Ovary (tissue), 7 donors: ENCODE measurements at regions not wholly inside any gene's neighbourhood (a gene's known extent, or its start where the extent isn't known, plus 50 kb on each side); places are given as distances from the start of the nearest gene placed in this dataset.
"Not testable (repeated sequence)": the region's sequence is repeated elsewhere in the genome, so short reads cannot be mapped to it uniquely, and the experiment has no call there.

Experiments
- DNase-seq, 5 donors: peaks; one replicate each; pipeline ENCODE4 v3.0.0-alpha.2; 2019 to 2020
- H3K27ac ChIP-seq, 2 donors: fragments of 200-600 bp; one replicate each; pipeline versions ENCODE4 v1.5.1 to v1.8.0; 2019 to 2022
- H3K27me3 ChIP-seq: fragments of 200-600 bp; one replicate; pipeline ENCODE4 v1.8.0; 2022
- H3K36me3 ChIP-seq: fragments of 200-600 bp; sonication (generic); one replicate; pipeline ENCODE4 v1.5.1; 2019
- H3K4me1 ChIP-seq: one replicate; pipeline ENCODE4 v1.8.1; 2013; ENCODE audit warnings: mild to moderate bottlenecking, moderate library complexity; ENCODE audit not compliant: insufficient read depth
- H3K4me3 ChIP-seq: fragments of 200-600 bp; sonication (generic); one replicate; pipeline ENCODE4 v1.5.1; 2017
- H3K9me3 ChIP-seq, 2 donors: fragments of 200-600 bp in 1 of 2; sonication (generic) in 1 of 2; one replicate each; pipeline versions ENCODE4 v1.5.1 to v1.8.1; 2013 to 2019; ENCODE audit warnings: mild to moderate bottlenecking in 1 of 2, moderate library complexity in 1 of 2
- EP300 ChIP-seq: sonication (generic); formaldehyde crosslinking; IDR thresholded peaks from one replicate; pipeline ENCODE4 v1.6.1; 2017; ENCODE audit warnings: antibody characterized with exemption
- POLR2A ChIP-seq: fragments of 450-650 bp; IDR thresholded peaks from one replicate; pipeline ENCODE4 v1.6.1; 2017; ENCODE audit warnings: antibody characterized with exemption, mild to moderate bottlenecking, moderate library complexity
- WGBS, 3 donors: extraction: QIAGEN DNeasy Blood & Tissue Kit in 1 of 3; methylation state at CpG; one replicate each; pipeline versions ENCODE4 v1.1.5 to v1.1.7; 2013 to 2017; 5-methylcytosine and 5-hydroxymethylcytosine counted together
- intact Hi-C, 4 donors: fragments of 100-400 bp; cut with DNase I; formaldehyde crosslinking; loops; one replicate each; pipeline versions ENCODE4 v1.11.0 to v1.15.1; 2022 to 2023
- TF ChIP-seq, protein P1 (sequence below), 3 donors: fragments of 450-650 bp in 2 of 3; fragments of 200-600 bp in 1 of 3; IDR thresholded peaks; one replicate each; pipeline versions ENCODE4 v1.5.1 to v1.8.0; 2016 to 2022; ENCODE audit warnings: antibody characterized with exemption in 3 of 3, mild to moderate bottlenecking in 1 of 3
- donor health status: DM: no; HTN: no; CAD: no; lungs with moderate emphysema.
- donor health status: DM: no; HTN: no; CAD: no.
- donor health status: Bipolar disorder and iron deficiency.
- donor health status: DM: no; HTN: no; CAD: no.
- donor health status: DM: yes; HTN: yes; CAD: no.

- Histone ChIP-seq H3K36me3 (no peaks in the 10 kb centered on the region), H3K9me3 (no peaks in the 10 kb centered on the region), H3K4me3 (no peak overlapping the region), H3K27ac (no peak overlapping the region), H3K27me3 (no peaks in the 10 kb centered on the region), H3K4me1 (no peaks in the 10 kb centered on the region)
- TF ChIP-seq POLR2A (no peak), EP300 (no peak)
- TF ChIP-seq, protein P1, sequence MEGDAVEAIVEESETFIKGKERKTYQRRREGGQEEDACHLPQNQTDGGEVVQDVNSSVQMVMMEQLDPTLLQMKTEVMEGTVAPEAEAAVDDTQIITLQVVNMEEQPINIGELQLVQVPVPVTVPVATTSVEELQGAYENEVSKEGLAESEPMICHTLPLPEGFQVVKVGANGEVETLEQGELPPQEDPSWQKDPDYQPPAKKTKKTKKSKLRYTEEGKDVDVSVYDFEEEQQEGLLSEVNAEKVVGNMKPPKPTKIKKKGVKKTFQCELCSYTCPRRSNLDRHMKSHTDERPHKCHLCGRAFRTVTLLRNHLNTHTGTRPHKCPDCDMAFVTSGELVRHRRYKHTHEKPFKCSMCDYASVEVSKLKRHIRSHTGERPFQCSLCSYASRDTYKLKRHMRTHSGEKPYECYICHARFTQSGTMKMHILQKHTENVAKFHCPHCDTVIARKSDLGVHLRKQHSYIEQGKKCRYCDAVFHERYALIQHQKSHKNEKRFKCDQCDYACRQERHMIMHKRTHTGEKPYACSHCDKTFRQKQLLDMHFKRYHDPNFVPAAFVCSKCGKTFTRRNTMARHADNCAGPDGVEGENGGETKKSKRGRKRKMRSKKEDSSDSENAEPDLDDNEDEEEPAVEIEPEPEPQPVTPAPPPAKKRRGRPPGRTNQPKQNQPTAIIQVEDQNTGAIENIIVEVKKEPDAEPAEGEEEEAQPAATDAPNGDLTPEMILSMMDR (IDR thresholded peaks at IDR 0.05): no peak
- intact Hi-C loops: no loop called here
- no peak for DNase-seq
These were observed 601.4 kb upstream of the AADAT start for GRCh38 chr4:170691168-170691567.

GRCh38 chr4:170687751-170688150, 598.0 kb upstream of the AADAT start:
- no peak for TF ChIP-seq EP300
- TF ChIP-seq POLR2A: no peak
- WGBS, 3 donors: 88 to 93% (median 92%) methylated on average over 6 of the region's 6 CpGs
- H3K36me3 ChIP-seq: no peaks in the 10 kb centered on the region
- DNase-seq: no peak
- H3K9me3 ChIP-seq: no peaks in the 10 kb centered on the region
- intact Hi-C loops: no loop called here
- no peak overlapping the region for H3K4me3 ChIP-seq
- H3K27me3 ChIP-seq: no peaks in the 10 kb centered on the region
- no peak overlapping the region for H3K27ac ChIP-seq
- H3K4me1 ChIP-seq: no peaks in the 10 kb centered on the region

DNA sequence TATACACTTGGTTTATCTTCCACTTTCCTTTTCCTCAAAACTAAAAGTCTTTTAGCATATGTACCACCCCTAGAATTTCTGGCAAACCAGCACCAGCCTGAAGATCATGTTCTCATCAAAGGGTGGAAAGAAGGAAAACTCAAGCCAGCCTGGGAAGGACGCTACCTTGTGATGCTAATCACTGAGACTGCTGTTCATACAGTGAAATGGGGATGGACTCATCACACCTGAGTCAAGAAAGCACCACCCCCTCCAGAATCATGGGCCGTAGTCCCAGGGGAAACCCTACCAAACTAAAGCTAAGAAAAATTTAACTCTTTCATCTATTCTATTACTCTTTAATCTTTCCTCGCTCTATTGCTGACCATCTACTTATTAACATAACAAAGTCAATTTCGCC, 595.9 kb upstream of the AADAT start:
- intact Hi-C loops, DNase-seq, H3K4me1 ChIP-seq, H3K4me3 ChIP-seq, H3K36me3 ChIP-seq, H3K9me3 ChIP-seq, H3K27me3 ChIP-seq, H3K27ac ChIP-seq: not testable (repeated sequence)
- WGBS, 3 donors: 80 to 86% (median 84%) methylated on average over 4 of the region's 4 CpGs

GRCh38 chr4:170682558-170683294, 593.0 kb upstream of the AADAT start:
- H3K36me3 ChIP-seq: no peaks in the 10 kb centered on the region

DNA sequence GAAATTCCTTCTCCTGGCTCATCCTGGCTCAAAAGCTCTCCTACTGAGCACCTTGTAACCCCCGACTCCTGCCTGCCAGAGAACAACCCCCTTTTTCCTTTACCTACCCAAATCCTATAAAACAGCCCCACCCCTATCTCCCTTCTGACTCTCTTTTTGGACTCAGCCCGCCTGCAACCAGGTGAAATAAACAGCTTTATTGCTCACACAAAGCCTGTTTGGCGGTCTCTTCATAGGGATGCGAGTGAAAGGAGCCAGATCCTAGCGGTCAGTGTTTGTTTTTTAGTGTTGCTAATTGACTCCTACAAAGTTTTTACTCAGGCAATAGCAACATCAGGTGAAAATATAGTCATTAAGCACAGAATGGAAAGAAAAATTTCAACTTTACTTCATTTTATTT, 592.3 kb upstream of the AADAT start:
- H3K36me3 ChIP-seq, H3K9me3 ChIP-seq, H3K27ac ChIP-seq, H3K4me1 ChIP-seq, DNase-seq, H3K4me3 ChIP-seq, H3K27me3 ChIP-seq, intact Hi-C loops: not testable (repeated sequence)
- WGBS, 3 donors: 68 to 79% (median 78%) methylated on average over 5 of the region's 5 CpGs

More at GRCh38 chr4:170682558-170683294, 593.0 kb upstream of the AADAT start:
- WGBS, 3 donors: 62 to 71% (median 67%) methylated on average over 5 of the region's 5 CpGs
- Histone ChIP-seq H3K27me3 (no peaks in the 10 kb centered on the region), H3K27ac (no peak overlapping the region), H3K9me3 (no peaks in the 10 kb centered on the region), H3K4me3 (no peak overlapping the region), H3K4me1 (no peaks in the 10 kb centered on the region)
- intact Hi-C loops: no loop called here
- DNase-seq: no peak
- TF ChIP-seq POLR2A: no peak
- TF ChIP-seq, protein P1 (IDR thresholded peaks at IDR 0.05): no peak
- TF ChIP-seq EP300: no peak

DNA sequence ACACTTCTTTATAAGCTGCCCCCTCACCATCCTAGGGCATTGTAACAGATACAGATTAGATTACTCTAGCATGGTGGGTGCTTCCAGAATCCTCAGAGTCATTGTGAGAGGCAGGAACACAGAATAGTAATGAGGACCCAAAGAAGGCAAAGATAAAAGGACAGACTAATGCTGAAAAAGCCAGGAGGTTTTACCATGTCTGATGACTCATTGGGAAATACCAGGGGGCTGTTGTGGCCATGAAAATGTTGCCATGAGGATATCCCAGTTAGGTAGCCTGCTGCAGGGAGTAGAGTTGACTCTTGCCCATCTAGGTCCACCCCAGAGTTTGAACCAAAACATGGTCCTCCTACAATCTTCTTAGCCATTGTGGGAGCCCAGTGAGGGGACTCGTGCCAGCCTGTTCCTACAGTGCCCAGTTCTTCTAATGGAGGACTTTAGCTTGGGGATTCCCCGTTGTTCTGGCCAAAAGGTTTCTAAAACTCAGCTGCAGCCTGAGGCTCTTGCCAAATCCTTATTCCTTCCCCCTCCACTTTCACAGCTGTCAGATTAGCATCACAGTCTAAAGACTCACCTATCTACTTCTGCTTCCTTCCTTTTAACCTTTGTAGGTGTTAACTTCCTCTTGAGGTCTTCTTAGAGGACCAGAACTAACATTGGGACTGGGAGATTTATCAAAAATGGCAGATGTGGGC, 586.0 kb upstream of the AADAT start:
- Histone ChIP-seq H3K27me3 (no peaks in the 10 kb centered on the region), H3K27ac (no peak overlapping the region), H3K36me3 (no peaks in the 10 kb centered on the region), H3K4me1 (no peaks in the 10 kb centered on the region), H3K9me3 (no peaks in the 10 kb centered on the region), H3K4me3 (no peak overlapping the region)
- intact Hi-C loops: no loop called here
- 62 to 75% (median 65%) methylated on average over 2 of the region's 2 CpGs for WGBS, 3 donors
- DNase-seq: no peak
- TF ChIP-seq POLR2A (no peak), EP300 (no peak)
- TF ChIP-seq, protein P1 (IDR thresholded peaks at IDR 0.05): no peak
